ENCODE measurements at regions not wholly inside any gene's neighbourhood (a gene's known extent, or its start where the extent isn't known, plus 50 kb on each side); places are given as distances from the start of the nearest gene placed in this dataset.

GRCh38 chr4:123785538-123785937 is 388.9 kb downstream of the SPRY1 start:
- H3K4me1 Mint-ChIP-seq (ENCODE audit: low read depth) = peaks cover 71% of the 10 kb centered on the region
- no peak for TF ChIP-seq CTCF (IDR thresholded peaks at IDR 0.05)
- H3K27me3 Mint-ChIP-seq (ENCODE audit: insufficient read depth) = no peaks in the 10 kb centered on the region
- DNase-seq = peak; percentile 73
- H3K9me3 Mint-ChIP-seq = no peaks in the 10 kb centered on the region
- peak overlapping the region; percentile 53 for H3K27ac Mint-ChIP-seq
- H3K4me3 Mint-ChIP-seq = peak overlapping the region; percentile 74
- H3K36me3 Mint-ChIP-seq (ENCODE audit: low read depth) = peaks cover 5% of the 10 kb centered on the region; the same call in 1 of the 2 replicates

GRCh38 chr4:123786163-123786915 is 389.7 kb downstream of the SPRY1 start:
- Mint-ChIP-seq H3K27me3 (ENCODE audit: insufficient read depth) (no peaks in the 10 kb centered on the region), H3K4me3 (peak overlapping the region; percentile 26; the same call in 1 of the 2 replicates), H3K36me3 (ENCODE audit: low read depth) (peaks cover 5% of the 10 kb centered on the region; the same call in 1 of the 2 replicates), H3K9me3 (no peaks in the 10 kb centered on the region), H3K27ac (no peak overlapping the region), H3K4me1 (ENCODE audit: low read depth) (peaks cover 79% of the 10 kb centered on the region)
- TF ChIP-seq CTCF (IDR thresholded peaks at IDR 0.05) = no peak
- no peak for DNase-seq

GRCh38 chr4:123786920-123787319 is 390.3 kb downstream of the SPRY1 start:
- Mint-ChIP-seq H3K36me3 (ENCODE audit: low read depth) (no peaks in the 10 kb centered on the region), H3K9me3 (no peaks in the 10 kb centered on the region), H3K27ac (no peak overlapping the region), H3K4me3 (peak overlapping the region; percentile 26; the same call in 1 of the 2 replicates), H3K27me3 (ENCODE audit: insufficient read depth) (no peaks in the 10 kb centered on the region), H3K4me1 (ENCODE audit: low read depth) (peaks cover 79% of the 10 kb centered on the region)
- no peak for TF ChIP-seq CTCF (IDR thresholded peaks at IDR 0.05)
- DNase-seq = no peak

GRCh38 chr4:123787512-123788080 is 391.0 kb downstream of the SPRY1 start:
- peaks cover 72% of the 10 kb centered on the region for H3K4me1 Mint-ChIP-seq (ENCODE audit: low read depth)
- no peaks in the 10 kb centered on the region for H3K36me3 Mint-ChIP-seq (ENCODE audit: low read depth)
- DNase-seq = no peak
- no peaks in the 10 kb centered on the region for H3K9me3 Mint-ChIP-seq
- H3K27me3 Mint-ChIP-seq (ENCODE audit: insufficient read depth) = no peaks in the 10 kb centered on the region
- TF ChIP-seq CTCF (IDR thresholded peaks at IDR 0.05) = no peak
- H3K27ac Mint-ChIP-seq = no peak overlapping the region
- H3K4me3 Mint-ChIP-seq = no peak overlapping the region

- H3K36me3 Mint-ChIP-seq (ENCODE audit: low read depth) = peaks cover 3% of the 10 kb centered on the region; the same call in 1 of the 2 replicates
- no peak overlapping the region for H3K27ac Mint-ChIP-seq
- no peak overlapping the region for H3K4me3 Mint-ChIP-seq
- no peaks in the 10 kb centered on the region; the same call in 1 of the 2 replicates for H3K9me3 Mint-ChIP-seq
- DNase-seq = no peak
- H3K27me3 Mint-ChIP-seq (ENCODE audit: insufficient read depth) = no peaks in the 10 kb centered on the region
- H3K4me1 Mint-ChIP-seq (ENCODE audit: low read depth) = peaks cover 62% of the 10 kb centered on the region
- TF ChIP-seq CTCF (IDR thresholded peaks at IDR 0.05) = no peak
These were observed 392.0 kb downstream of the SPRY1 start for GRCh38 chr4:123788577-123788976.
